Hepatocyte (in vitro differentiated cells): ENCODE measurements at regions not wholly inside any gene's neighbourhood (a gene's known extent, or its start where the extent isn't known, plus 50 kb on each side); places are given as distances from the start of the nearest gene placed in this dataset.

Source experiments
- EZH2 ChIP-seq: fragments of 200-600 bp; sonication (generic); IDR thresholded peaks from 2 replicates; pipeline ENCODE4 v1.6.1; 2016; ENCODE audit warnings: antibody characterized with exemption, mild to moderate bottlenecking, borderline replicate concordance
- EZH2phosphoT487 ChIP-seq: fragments of 200-600 bp; sonication (generic); IDR thresholded peaks from one replicate; pipeline ENCODE4 v1.6.1; 2018; ENCODE audit warnings: antibody characterized with exemption, mild to moderate bottlenecking, low read depth, moderate library complexity; ENCODE audit not compliant: unreplicated experiment, severe bottlenecking
- TF ChIP-seq, protein P1 (sequence below): fragments of 200-600 bp; sonication (generic); IDR thresholded peaks from 2 replicates; pipeline ENCODE4 v1.5.1; 2016; ENCODE audit warnings: antibody characterized with exemption, mild to moderate bottlenecking; ENCODE audit not compliant: poor library complexity

DNA sequence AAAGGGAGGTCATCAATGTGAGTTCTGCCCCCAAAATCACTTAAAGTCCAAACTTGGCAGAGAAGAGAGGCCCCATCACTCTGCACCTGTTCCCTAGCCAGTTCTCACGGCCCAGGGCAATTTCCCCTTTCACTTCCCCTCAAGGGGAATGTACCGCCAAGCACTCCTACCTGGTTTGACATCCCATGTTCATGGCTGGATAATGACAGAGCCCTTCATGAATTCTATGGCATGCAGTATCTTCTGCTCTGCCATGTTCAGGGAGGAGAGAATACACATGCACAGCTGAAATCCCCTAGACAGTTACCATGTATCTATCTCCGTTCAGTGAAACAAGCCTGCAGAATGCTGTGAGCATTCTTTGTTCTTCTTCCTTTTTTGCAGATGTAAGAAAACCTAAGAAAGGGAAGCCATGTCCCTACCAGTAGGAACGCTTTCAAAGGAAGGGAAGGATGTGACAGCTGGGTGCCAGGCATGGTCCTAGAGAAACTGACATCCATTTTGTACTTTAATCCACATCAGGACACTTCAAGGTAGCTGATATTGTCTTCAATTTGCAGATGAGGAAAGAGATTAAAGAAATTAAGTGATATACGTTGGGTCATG is 79.8 kb upstream of the ARID1B start:
- TF ChIP-seq EZH2 (no peak), EZH2phosphoT487 (no peak)
- TF ChIP-seq, protein P1, sequence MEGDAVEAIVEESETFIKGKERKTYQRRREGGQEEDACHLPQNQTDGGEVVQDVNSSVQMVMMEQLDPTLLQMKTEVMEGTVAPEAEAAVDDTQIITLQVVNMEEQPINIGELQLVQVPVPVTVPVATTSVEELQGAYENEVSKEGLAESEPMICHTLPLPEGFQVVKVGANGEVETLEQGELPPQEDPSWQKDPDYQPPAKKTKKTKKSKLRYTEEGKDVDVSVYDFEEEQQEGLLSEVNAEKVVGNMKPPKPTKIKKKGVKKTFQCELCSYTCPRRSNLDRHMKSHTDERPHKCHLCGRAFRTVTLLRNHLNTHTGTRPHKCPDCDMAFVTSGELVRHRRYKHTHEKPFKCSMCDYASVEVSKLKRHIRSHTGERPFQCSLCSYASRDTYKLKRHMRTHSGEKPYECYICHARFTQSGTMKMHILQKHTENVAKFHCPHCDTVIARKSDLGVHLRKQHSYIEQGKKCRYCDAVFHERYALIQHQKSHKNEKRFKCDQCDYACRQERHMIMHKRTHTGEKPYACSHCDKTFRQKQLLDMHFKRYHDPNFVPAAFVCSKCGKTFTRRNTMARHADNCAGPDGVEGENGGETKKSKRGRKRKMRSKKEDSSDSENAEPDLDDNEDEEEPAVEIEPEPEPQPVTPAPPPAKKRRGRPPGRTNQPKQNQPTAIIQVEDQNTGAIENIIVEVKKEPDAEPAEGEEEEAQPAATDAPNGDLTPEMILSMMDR: no peak
